Parathyroid adenoma (tissue), 2 donors: ENCODE measurements at regions not wholly inside any gene's neighbourhood (a gene's known extent, or its start where the extent isn't known, plus 50 kb on each side); places are given as distances from the start of the nearest gene placed in this dataset.

Experiments used
- H2AFZ ChIP-seq: fragments of 300-600 bp; sonication (generic); one replicate; pipeline ENCODE4 v1.7.0; 2017; ENCODE audit warnings: antibody characterized with exemption, mild to moderate bottlenecking
- H3K27ac ChIP-seq: fragments of 300-600 bp; sonication (generic); one replicate; pipeline ENCODE4 v1.7.0; 2017
- H3K27me3 ChIP-seq: fragments of 300-600 bp; sonication (generic); one replicate; pipeline ENCODE4 v1.7.0; 2017; ENCODE audit warnings: low read length; ENCODE audit not compliant: control insufficient read depth, insufficient read depth
- H3K36me3 ChIP-seq: fragments of 300-600 bp; sonication (generic); one replicate; pipeline ENCODE4 v1.7.0; 2017; ENCODE audit warnings: low read length; ENCODE audit not compliant: control insufficient read depth, insufficient read depth
- H3K4me1 ChIP-seq: fragments of 300-600 bp; sonication (generic); one replicate; pipeline ENCODE4 v1.7.0; 2017; ENCODE audit warnings: control low read depth
- H3K4me2 ChIP-seq: fragments of 300-600 bp; sonication (generic); one replicate; pipeline ENCODE4 v1.7.0; 2017; ENCODE audit warnings: low read length
- H3K4me3 ChIP-seq: fragments of 300-600 bp; sonication (generic); one replicate; pipeline ENCODE4 v1.7.0; 2017; ENCODE audit warnings: low read depth, low read length
- H3K79me2 ChIP-seq: fragments of 300-600 bp; sonication (generic); one replicate; pipeline ENCODE4 v1.7.0; 2017; ENCODE audit warnings: control low read depth
- H3K9ac ChIP-seq: fragments of 300-600 bp; sonication (generic); one replicate; pipeline ENCODE4 v1.7.0; 2017; ENCODE audit warnings: mild to moderate bottlenecking
- H3K9me3 ChIP-seq: fragments of 300-600 bp; sonication (generic); one replicate; pipeline ENCODE4 v1.7.0; 2017; ENCODE audit warnings: low read length; ENCODE audit not compliant: control insufficient read depth
- CTCF ChIP-seq: fragments of 300-600 bp; sonication (generic); IDR thresholded peaks from one replicate; pipeline ENCODE4 v1.7.0; 2017; ENCODE audit warnings: antibody characterized with exemption, mild to moderate bottlenecking
- donor health status: primary hyperparathyroidism.

- Histone ChIP-seq H2AFZ (no peak overlapping the region), H3K36me3 (no peaks in the 10 kb centered on the region), H3K4me1 (no peaks in the 10 kb centered on the region), H3K4me3 (no peak overlapping the region), H3K79me2 (no peaks in the 10 kb centered on the region), H3K4me2 (no peak overlapping the region), H3K9me3 (no peaks in the 10 kb centered on the region), H3K27me3 (no peaks in the 10 kb centered on the region), H3K9ac (no peak overlapping the region), H3K27ac (no peak overlapping the region)
- no peak for TF ChIP-seq CTCF
Measured at GRCh38 chr6:81228912-81229555, 523.4 kb downstream of the TENT5A start.

- H3K4me1 ChIP-seq, result no peaks in the 10 kb centered on the region
- no peaks in the 10 kb centered on the region for H3K79me2 ChIP-seq
- no peak overlapping the region for H2AFZ ChIP-seq
- no peak for TF ChIP-seq CTCF
- H3K9ac ChIP-seq, result no peak overlapping the region
- H3K4me2 ChIP-seq, result no peak overlapping the region
- H3K4me3 ChIP-seq, result no peak overlapping the region
- no peaks in the 10 kb centered on the region for H3K9me3 ChIP-seq
- no peak overlapping the region for H3K27ac ChIP-seq
- no peaks in the 10 kb centered on the region for H3K36me3 ChIP-seq
- no peaks in the 10 kb centered on the region for H3K27me3 ChIP-seq
Measured at GRCh38 chr6:81226957-81227356, 525.5 kb downstream of the TENT5A start.

GRCh38 chr6:81216668-81217067 lies 535.8 kb downstream of the TENT5A start:
- Histone ChIP-seq H2AFZ (no peak overlapping the region), H3K4me2 (no peak overlapping the region), H3K9me3 (no peaks in the 10 kb centered on the region), H3K36me3 (no peaks in the 10 kb centered on the region), H3K4me1 (no peaks in the 10 kb centered on the region), H3K27ac (no peak overlapping the region), H3K27me3 (no peaks in the 10 kb centered on the region), H3K4me3 (no peak overlapping the region), H3K9ac (no peak overlapping the region), H3K79me2 (no peaks in the 10 kb centered on the region)
- TF ChIP-seq CTCF, result no peak

GRCh38 chr6:81215092-81215432 lies 537.4 kb downstream of the TENT5A start:
- Histone ChIP-seq H3K9ac (no peak overlapping the region), H3K4me1 (no peaks in the 10 kb centered on the region), H3K36me3 (no peaks in the 10 kb centered on the region), H3K27me3 (no peaks in the 10 kb centered on the region), H3K27ac (no peak overlapping the region), H3K4me3 (no peak overlapping the region), H3K9me3 (no peaks in the 10 kb centered on the region), H3K4me2 (no peak overlapping the region), H3K79me2 (no peaks in the 10 kb centered on the region), H2AFZ (no peak overlapping the region)
- no peak for TF ChIP-seq CTCF

- Histone ChIP-seq H3K9ac (no peak overlapping the region), H3K27me3 (no peaks in the 10 kb centered on the region), H3K4me3 (no peak overlapping the region), H3K27ac (no peak overlapping the region), H2AFZ (no peak overlapping the region), H3K36me3 (no peaks in the 10 kb centered on the region), H3K4me2 (no peak overlapping the region), H3K4me1 (no peaks in the 10 kb centered on the region), H3K79me2 (no peaks in the 10 kb centered on the region), H3K9me3 (no peaks in the 10 kb centered on the region)
- TF ChIP-seq CTCF, result no peak
Measured at GRCh38 chr6:81214414-81215091, 537.9 kb downstream of the TENT5A start.
